ENCODE measurements at regions not wholly inside any gene's neighbourhood (a gene's known extent, or its start where the extent isn't known, plus 50 kb on each side); places are given as distances from the start of the nearest gene placed in this dataset.

- Histone ChIP-seq H3K9me3 (ENCODE audit: control insufficient read depth in 5 of 5, low read length in 5 of 5) (no peaks in the 10 kb centered on the region), H3K4me3 (ENCODE audit: low read depth in 1 of 5, low read length in 5 of 5) (no peak overlapping the region), H3K4me1 (ENCODE audit: control insufficient read depth in 5 of 5, insufficient read depth in 5 of 5, low read length in 5 of 5) (no peaks in the 10 kb centered on the region), H3K9ac (ENCODE audit: low read length in 5 of 5) (no peak overlapping the region), H3K27me3 (ENCODE audit: control insufficient read depth in 5 of 5, insufficient read depth in 4 of 5, low read length in 5 of 5) (no peaks in the 10 kb centered on the region), H3K27ac (ENCODE audit: low read depth, low read length) (no peak overlapping the region), H3K36me3 (ENCODE audit: control insufficient read depth in 5 of 5, insufficient read depth in 5 of 5, low read length in 5 of 5) (no peaks in the 10 kb centered on the region)
These were observed 127.1 kb downstream of the ZIC5 start for GRCh38 chr13:99844421-99844820.

DNA sequence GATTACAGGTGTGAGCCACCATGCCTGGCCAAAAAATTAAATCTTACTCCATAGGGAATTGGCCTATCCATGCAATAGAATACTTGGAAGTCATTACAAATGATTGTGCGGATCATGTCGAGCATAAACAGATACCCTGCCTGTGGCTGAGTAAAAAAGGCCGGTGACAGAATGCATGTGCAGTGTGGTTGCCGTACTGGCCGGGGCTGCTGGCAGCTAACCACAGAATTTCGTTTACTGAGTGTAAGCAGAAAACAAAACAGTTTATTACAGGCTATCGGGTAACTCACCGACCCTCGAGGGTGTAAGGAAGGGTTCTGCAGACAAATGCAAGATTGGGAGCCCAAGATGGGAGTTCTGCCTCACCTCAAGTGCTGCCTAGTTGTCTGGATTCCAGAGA, 127.7 kb downstream of the ZIC5 start:
- Histone ChIP-seq H3K4me3 (ENCODE audit: low read depth in 1 of 5, low read length in 5 of 5) (no peak overlapping the region), H3K9me3 (ENCODE audit: control insufficient read depth in 5 of 5, low read length in 5 of 5) (no peaks in the 10 kb centered on the region), H3K9ac (ENCODE audit: low read length in 5 of 5) (no peak overlapping the region), H3K36me3 (ENCODE audit: control insufficient read depth in 5 of 5, insufficient read depth in 5 of 5, low read length in 5 of 5) (no peaks in the 10 kb centered on the region), H3K27me3 (ENCODE audit: control insufficient read depth in 5 of 5, insufficient read depth in 4 of 5, low read length in 5 of 5) (no peaks in the 10 kb centered on the region), H3K4me1 (ENCODE audit: control insufficient read depth in 5 of 5, insufficient read depth in 5 of 5, low read length in 5 of 5) (no peaks in the 10 kb centered on the region), H3K27ac (ENCODE audit: low read depth, low read length) (no peak overlapping the region)

DNA sequence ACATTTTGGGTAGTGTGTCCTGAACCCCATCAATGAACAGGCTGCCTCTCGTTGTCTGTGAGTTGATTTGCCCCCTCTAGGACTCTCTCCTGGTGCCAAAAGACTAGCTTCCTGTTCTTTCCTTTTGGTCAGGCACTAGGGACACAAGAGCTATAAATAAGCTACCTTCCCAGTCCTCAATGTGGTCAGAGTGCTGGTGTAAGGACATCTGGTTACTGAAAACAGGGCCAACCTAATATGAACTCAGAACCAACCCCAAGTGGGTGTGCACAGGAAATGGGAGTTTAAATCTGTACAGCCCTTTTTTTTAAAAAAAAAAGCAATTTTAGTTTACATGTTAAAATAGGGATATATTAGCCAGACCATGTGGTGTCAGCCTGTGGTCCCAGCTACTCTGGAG, 129.2 kb downstream of the ZIC5 start:
- no peaks in the 10 kb centered on the region for H3K27me3 ChIP-seq (ENCODE audit: control insufficient read depth in 5 of 5, insufficient read depth in 4 of 5, low read length in 5 of 5)
- H3K27ac ChIP-seq (ENCODE audit: low read depth, low read length): no peak overlapping the region
- no peaks in the 10 kb centered on the region for H3K9me3 ChIP-seq (ENCODE audit: control insufficient read depth in 5 of 5, low read length in 5 of 5)
- no peak overlapping the region for H3K9ac ChIP-seq (ENCODE audit: low read length in 5 of 5)
- H3K4me1 ChIP-seq (ENCODE audit: control insufficient read depth in 5 of 5, insufficient read depth in 5 of 5, low read length in 5 of 5): no peaks in the 10 kb centered on the region
- H3K4me3 ChIP-seq (ENCODE audit: low read depth in 1 of 5, low read length in 5 of 5): no peak overlapping the region
- no peaks in the 10 kb centered on the region for H3K36me3 ChIP-seq (ENCODE audit: control insufficient read depth in 5 of 5, insufficient read depth in 5 of 5, low read length in 5 of 5)

GRCh38 chr13:99836291-99836690, 135.3 kb downstream of the ZIC5 start:
- no peaks in the 10 kb centered on the region for H3K4me1 ChIP-seq (ENCODE audit: control insufficient read depth in 5 of 5, insufficient read depth in 5 of 5, low read length in 5 of 5)
- no peaks in the 10 kb centered on the region for H3K27me3 ChIP-seq (ENCODE audit: control insufficient read depth in 5 of 5, insufficient read depth in 4 of 5, low read length in 5 of 5)
- no peak overlapping the region for H3K9ac ChIP-seq (ENCODE audit: low read length in 5 of 5)
- H3K36me3 ChIP-seq (ENCODE audit: control insufficient read depth in 5 of 5, insufficient read depth in 5 of 5, low read length in 5 of 5): no peaks in the 10 kb centered on the region
- no peak overlapping the region for H3K27ac ChIP-seq (ENCODE audit: low read depth, low read length)
- H3K4me3 ChIP-seq (ENCODE audit: low read depth in 1 of 5, low read length in 5 of 5): no peak overlapping the region
- no peaks in the 10 kb centered on the region for H3K9me3 ChIP-seq (ENCODE audit: control insufficient read depth in 5 of 5, low read length in 5 of 5)

DNA sequence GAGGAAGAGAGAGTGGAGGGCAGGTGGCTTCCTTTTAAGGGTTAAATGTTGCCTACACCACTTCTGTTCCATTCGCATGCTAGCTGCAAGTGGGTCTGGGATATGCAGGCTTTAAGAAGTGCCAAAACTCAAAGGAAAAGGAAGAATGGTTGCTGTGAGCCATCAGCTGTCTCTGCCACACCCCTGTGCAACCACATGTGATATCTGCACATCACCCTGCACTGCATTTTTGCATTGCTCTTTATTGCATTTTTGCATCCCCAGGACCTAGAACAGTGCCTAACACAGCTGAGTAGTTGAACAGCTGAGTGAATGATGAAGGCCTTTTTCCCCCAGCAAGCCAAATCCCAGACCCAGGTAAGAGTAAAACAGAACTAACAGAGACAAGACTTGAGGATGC, 136.1 kb downstream of the ZIC5 start:
- Histone ChIP-seq H3K9ac (ENCODE audit: low read length in 5 of 5) (no peak overlapping the region), H3K4me3 (ENCODE audit: low read depth in 1 of 5, low read length in 5 of 5) (no peak overlapping the region), H3K27ac (ENCODE audit: low read depth, low read length) (no peak overlapping the region), H3K27me3 (ENCODE audit: control insufficient read depth in 5 of 5, insufficient read depth in 4 of 5, low read length in 5 of 5) (no peaks in the 10 kb centered on the region), H3K36me3 (ENCODE audit: control insufficient read depth in 5 of 5, insufficient read depth in 5 of 5, low read length in 5 of 5) (no peaks in the 10 kb centered on the region), H3K9me3 (ENCODE audit: control insufficient read depth in 5 of 5, low read length in 5 of 5) (no peaks in the 10 kb centered on the region), H3K4me1 (ENCODE audit: control insufficient read depth in 5 of 5, insufficient read depth in 5 of 5, low read length in 5 of 5) (no peaks in the 10 kb centered on the region)

DNA sequence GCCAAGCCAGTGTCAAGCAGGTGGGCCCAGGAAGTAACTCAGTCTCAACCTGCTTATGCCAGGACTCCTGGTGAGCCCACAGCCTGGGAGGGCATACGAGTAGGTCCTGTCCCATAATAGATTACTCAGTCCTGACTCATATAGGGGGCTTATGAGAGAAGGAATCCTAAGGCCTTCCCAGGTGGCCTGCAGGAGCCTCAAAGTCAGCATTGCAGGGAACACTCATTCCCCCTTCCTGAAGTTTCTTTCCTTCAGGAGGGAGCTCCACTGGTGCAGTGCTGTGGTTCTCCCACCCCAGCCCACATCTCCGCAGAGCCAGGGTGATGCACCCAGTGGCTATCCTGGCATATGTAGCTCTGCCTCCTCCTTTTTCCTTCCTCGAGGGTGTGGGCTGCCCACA, 137.3 kb downstream of the ZIC5 start:
- Histone ChIP-seq H3K27me3 (ENCODE audit: control insufficient read depth in 5 of 5, insufficient read depth in 4 of 5, low read length in 5 of 5) (no peaks in the 10 kb centered on the region), H3K4me3 (ENCODE audit: low read depth in 1 of 5, low read length in 5 of 5) (no peak overlapping the region), H3K36me3 (ENCODE audit: control insufficient read depth in 5 of 5, insufficient read depth in 5 of 5, low read length in 5 of 5) (no peaks in the 10 kb centered on the region), H3K27ac (ENCODE audit: low read depth, low read length) (no peak overlapping the region), H3K4me1 (ENCODE audit: control insufficient read depth in 5 of 5, insufficient read depth in 5 of 5, low read length in 5 of 5) (no peaks in the 10 kb centered on the region), H3K9me3 (ENCODE audit: control insufficient read depth in 5 of 5, low read length in 5 of 5) (no peaks in the 10 kb centered on the region), H3K9ac (ENCODE audit: low read length in 5 of 5) (no peak overlapping the region)

DNA sequence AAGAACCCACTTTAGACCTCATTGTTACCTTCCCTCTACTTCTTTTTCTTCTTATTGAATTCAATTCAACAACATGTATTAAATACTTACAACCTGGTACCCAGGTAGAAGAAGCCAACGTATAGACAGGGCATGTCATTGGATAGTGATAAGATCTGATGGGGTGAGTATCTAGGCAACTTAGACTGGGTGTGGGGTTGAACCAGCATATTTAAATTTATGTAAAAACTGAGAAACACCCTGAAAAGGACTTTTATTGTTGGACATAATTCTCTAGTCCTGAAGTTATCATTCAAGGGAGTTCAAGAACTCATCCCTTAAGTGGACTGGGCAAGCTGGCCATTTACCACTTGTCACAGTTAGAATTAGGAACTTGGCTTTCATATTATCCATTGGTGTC, 139.2 kb downstream of the ZIC5 start:
- H3K9ac ChIP-seq (ENCODE audit: low read length in 5 of 5): no peak overlapping the region
- no peaks in the 10 kb centered on the region for H3K4me1 ChIP-seq (ENCODE audit: control insufficient read depth in 5 of 5, insufficient read depth in 5 of 5, low read length in 5 of 5)
- peaks cover 0 to under 1% (median 0%) of the 10 kb centered on the region in 5 donors for H3K9me3 ChIP-seq (ENCODE audit: control insufficient read depth in 5 of 5, low read length in 5 of 5)
- no peaks in the 10 kb centered on the region for H3K27me3 ChIP-seq (ENCODE audit: control insufficient read depth in 5 of 5, insufficient read depth in 4 of 5, low read length in 5 of 5)
- H3K36me3 ChIP-seq (ENCODE audit: control insufficient read depth in 5 of 5, insufficient read depth in 5 of 5, low read length in 5 of 5): no peaks in the 10 kb centered on the region
- H3K27ac ChIP-seq (ENCODE audit: low read depth, low read length): no peak overlapping the region
- no peak overlapping the region for H3K4me3 ChIP-seq (ENCODE audit: low read depth in 1 of 5, low read length in 5 of 5)

DNA sequence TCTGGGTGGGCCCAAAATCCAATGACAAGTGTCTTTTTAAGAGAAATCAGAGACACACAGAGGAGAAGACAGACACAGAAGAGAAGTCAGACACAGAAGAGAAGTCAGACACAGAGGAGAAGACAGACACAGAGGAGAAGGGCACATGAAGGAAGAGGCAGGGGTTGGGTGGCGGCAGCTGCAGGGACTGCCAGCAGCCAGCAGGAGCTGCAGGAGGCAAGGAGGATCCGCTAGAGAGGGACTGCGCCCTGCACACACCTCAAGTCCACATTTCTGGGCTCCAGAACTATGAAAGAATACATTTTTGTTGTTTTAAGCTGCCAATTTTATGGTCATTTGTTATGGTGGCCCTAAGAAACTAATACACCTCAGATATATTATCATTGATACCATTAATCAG, 140.6 kb downstream of the ZIC5 start:
- Histone ChIP-seq H3K27ac (ENCODE audit: low read depth, low read length) (no peak overlapping the region), H3K4me1 (ENCODE audit: control insufficient read depth in 5 of 5, insufficient read depth in 5 of 5, low read length in 5 of 5) (no peaks in the 10 kb centered on the region), H3K9ac (ENCODE audit: low read length in 5 of 5) (no peak overlapping the region), H3K27me3 (ENCODE audit: control insufficient read depth in 5 of 5, insufficient read depth in 4 of 5, low read length in 5 of 5) (no peaks in the 10 kb centered on the region), H3K36me3 (ENCODE audit: control insufficient read depth in 5 of 5, insufficient read depth in 5 of 5, low read length in 5 of 5) (no peaks in the 10 kb centered on the region), H3K9me3 (ENCODE audit: control insufficient read depth in 5 of 5, low read length in 5 of 5) (peaks cover 0 to 2% (median 0%) of the 10 kb centered on the region in 5 donors), H3K4me3 (ENCODE audit: low read depth in 1 of 5, low read length in 5 of 5) (no peak overlapping the region)

DNA sequence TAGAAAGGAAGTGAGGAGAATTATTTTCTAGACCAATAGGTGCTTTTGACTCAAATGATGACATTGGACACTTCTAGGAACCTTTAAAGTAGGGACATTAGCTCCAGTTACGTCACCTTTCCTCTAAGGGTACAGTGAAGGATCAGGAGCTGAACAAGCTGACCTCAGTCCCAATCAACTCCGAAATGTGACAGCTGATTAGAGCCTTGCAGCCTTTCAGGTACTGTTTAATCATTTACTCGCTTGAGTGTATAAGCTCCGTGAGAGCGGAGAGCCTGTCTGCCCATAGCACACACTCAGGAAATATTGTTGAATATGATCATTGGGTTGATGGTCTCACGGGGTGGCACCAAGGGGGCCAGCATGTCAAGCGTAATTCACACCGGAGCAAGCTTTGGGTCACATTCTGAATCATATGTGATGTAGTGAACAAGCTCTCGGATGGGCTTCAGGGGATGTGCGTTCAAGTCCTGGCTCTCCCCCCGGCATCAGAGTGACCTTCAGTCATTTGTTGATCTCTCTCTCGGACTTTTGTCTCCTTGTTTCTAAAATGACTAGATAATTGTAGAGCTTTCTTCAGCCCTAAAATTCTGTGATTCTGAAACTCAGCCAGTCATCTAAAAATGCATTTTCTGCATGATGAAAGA, 141.9 kb downstream of the ZIC5 start:
- Histone ChIP-seq H3K27me3 (ENCODE audit: control insufficient read depth in 5 of 5, insufficient read depth in 4 of 5, low read length in 5 of 5) (no peaks in the 10 kb centered on the region), H3K9me3 (ENCODE audit: control insufficient read depth in 5 of 5, low read length in 5 of 5) (peaks cover 0 to 4% (median 0%) of the 10 kb centered on the region in 5 donors), H3K4me3 (ENCODE audit: low read depth in 1 of 5, low read length in 5 of 5) (no peak overlapping the region), H3K9ac (ENCODE audit: low read length in 5 of 5) (no peak overlapping the region), H3K36me3 (ENCODE audit: control insufficient read depth in 5 of 5, insufficient read depth in 5 of 5, low read length in 5 of 5) (no peaks in the 10 kb centered on the region), H3K27ac (ENCODE audit: low read depth, low read length) (no peak overlapping the region), H3K4me1 (ENCODE audit: control insufficient read depth in 5 of 5, insufficient read depth in 5 of 5, low read length in 5 of 5) (no peaks in the 10 kb centered on the region)

GRCh38 chr13:99829161-99829560, 142.4 kb downstream of the ZIC5 start:
- no peaks in the 10 kb centered on the region for H3K4me1 ChIP-seq (ENCODE audit: control insufficient read depth in 5 of 5, insufficient read depth in 5 of 5, low read length in 5 of 5)
- no peaks in the 10 kb centered on the region for H3K36me3 ChIP-seq (ENCODE audit: control insufficient read depth in 5 of 5, insufficient read depth in 5 of 5, low read length in 5 of 5)
- no peak overlapping the region for H3K27ac ChIP-seq (ENCODE audit: low read depth, low read length)
- H3K9ac ChIP-seq (ENCODE audit: low read length in 5 of 5): no peak overlapping the region
- peaks cover 0 to 7% (median 0%) of the 10 kb centered on the region in 5 donors for H3K9me3 ChIP-seq (ENCODE audit: control insufficient read depth in 5 of 5, low read length in 5 of 5)
- H3K4me3 ChIP-seq (ENCODE audit: low read depth in 1 of 5, low read length in 5 of 5): no peak overlapping the region
- H3K27me3 ChIP-seq (ENCODE audit: control insufficient read depth in 5 of 5, insufficient read depth in 4 of 5, low read length in 5 of 5): no peaks in the 10 kb centered on the region

DNA sequence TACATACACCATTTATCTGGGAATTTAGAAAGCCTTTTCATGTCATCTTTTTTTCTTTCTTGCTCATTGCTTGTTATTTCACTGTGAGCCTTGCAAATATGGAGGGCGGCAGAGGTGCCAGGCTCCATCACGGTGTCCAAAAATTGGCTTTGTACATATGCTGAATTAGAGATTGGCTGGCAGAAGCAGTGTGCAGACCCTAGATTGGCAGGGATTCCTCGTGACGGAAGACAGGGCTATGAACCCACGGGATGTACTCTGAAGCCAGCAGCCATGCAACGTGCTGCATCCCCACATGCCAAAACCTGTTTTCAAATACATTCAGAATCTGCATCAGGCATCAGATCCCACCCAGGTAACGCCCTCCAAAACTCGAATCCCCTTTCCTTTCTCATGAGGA, 142.8 kb downstream of the ZIC5 start:
- Histone ChIP-seq H3K9ac (ENCODE audit: low read length in 5 of 5) (no peak overlapping the region), H3K4me1 (ENCODE audit: control insufficient read depth in 5 of 5, insufficient read depth in 5 of 5, low read length in 5 of 5) (no peaks in the 10 kb centered on the region), H3K27ac (ENCODE audit: low read depth, low read length) (no peak overlapping the region), H3K9me3 (ENCODE audit: control insufficient read depth in 5 of 5, low read length in 5 of 5) (peaks cover 0 to 7% (median under 1%) of the 10 kb centered on the region in 5 donors), H3K36me3 (ENCODE audit: control insufficient read depth in 5 of 5, insufficient read depth in 5 of 5, low read length in 5 of 5) (no peaks in the 10 kb centered on the region), H3K27me3 (ENCODE audit: control insufficient read depth in 5 of 5, insufficient read depth in 4 of 5, low read length in 5 of 5) (no peaks in the 10 kb centered on the region), H3K4me3 (ENCODE audit: low read depth in 1 of 5, low read length in 5 of 5) (no peak overlapping the region)
